CD4-positive, alpha-beta T cell (primary cell): ENCODE measurements at regions not wholly inside any gene's neighbourhood (a gene's known extent, or its start where the extent isn't known, plus 50 kb on each side); places are given as distances from the start of the nearest gene placed in this dataset.

Experiments
- ATAC-seq: fragments of 200-7000 bp; cut with Tn5 transposase; one replicate; pipeline ENCODE4 v1.10.0; 2022; ENCODE audit warnings: mild to moderate bottlenecking; ENCODE audit not compliant: poor library complexity
- CTCF ChIA-PET: fragments of 350-600 bp; sonication (Branson Sonifier 250); formaldehyde crosslinking; loops from one replicate; lab custom pipeline; 2021; ENCODE audit warnings: antibody characterized with exemption, inconsistent platforms; lab: Charles Lee
- POLR2A ChIA-PET: fragments of 350-600 bp; sonication (Branson Sonifier 250); formaldehyde crosslinking; loops from one replicate; lab custom pipeline; 2021; ENCODE audit warnings: antibody characterized with exemption, inconsistent platforms; lab: Charles Lee
- DNase-seq, 14 experiments: peaks; one replicate each; pipeline ENCODE4 v3.0.0-alpha.2; 2013 to 2020; ENCODE audit warnings: mixed read lengths in 2 of 14
- H3K27ac ChIP-seq, 2 donors: one replicate each; pipeline versions ENCODE4 v1.5.1 to v1.7.0; 2013; ENCODE audit warnings: low read length in 2 of 2, low read depth in 1 of 2, mild to moderate bottlenecking in 1 of 2
- H3K27me3 ChIP-seq, 2 experiments: 1 replicate in 1 of 2; 2 replicates in 1 of 2; pipeline versions ENCODE4 v1.6.1 to v1.7.0; 2013; ENCODE audit warnings: low read length in 2 of 2, control low read depth in 1 of 2, mild to moderate bottlenecking in 1 of 2, moderate library complexity in 1 of 2; ENCODE audit not compliant: insufficient read depth in 2 of 2, control insufficient read depth in 1 of 2
- H3K36me3 ChIP-seq: one replicate; pipeline ENCODE4 v1.6.1; 2013; ENCODE audit warnings: low read length, control low read depth; ENCODE audit not compliant: insufficient read depth
- H3K4me1 ChIP-seq: one replicate; pipeline ENCODE4 v1.6.1; 2013; ENCODE audit warnings: low read length, control low read depth; ENCODE audit not compliant: insufficient read depth
- H3K4me3 ChIP-seq: one replicate; pipeline ENCODE4 v1.5.1; 2013; ENCODE audit warnings: mild to moderate bottlenecking, low read length, moderate library complexity
- H3K9me3 ChIP-seq, 2 experiments: 1 replicate in 1 of 2; 2 replicates in 1 of 2; pipeline versions ENCODE4 v1.6.1 to v1.7.0; 2013; ENCODE audit warnings: low read length in 2 of 2, mild to moderate bottlenecking in 2 of 2, control low read depth in 1 of 2, moderate library complexity in 1 of 2; ENCODE audit not compliant: control insufficient read depth in 1 of 2, insufficient read depth in 1 of 2
- H3K27ac Mint-ChIP-seq: one replicate; pipeline ENCODE4 v1.8.0; 2020; ENCODE audit warnings: mixed read lengths
- H3K27me3 Mint-ChIP-seq: one replicate; pipeline ENCODE4 v1.8.0; 2021; ENCODE audit warnings: mixed read lengths
- H3K36me3 Mint-ChIP-seq: one replicate; pipeline ENCODE4 v1.8.0; 2021; ENCODE audit warnings: low read depth, mixed read lengths
- H3K4me1 Mint-ChIP-seq: one replicate; pipeline ENCODE4 v1.8.0; 2021; ENCODE audit warnings: low read depth, mixed read lengths
- H3K4me3 Mint-ChIP-seq: one replicate; pipeline ENCODE4 v1.8.0; 2020; ENCODE audit warnings: mild to moderate bottlenecking, mixed read lengths
- H3K9me3 Mint-ChIP-seq: one replicate; pipeline ENCODE4 v1.8.0; 2020; ENCODE audit warnings: mixed read lengths
- intact Hi-C, 2 experiments: fragments of 100-400 bp; cut with DNase I in 1 of 2; cut with micrococcal nuclease in 1 of 2; formaldehyde crosslinking; loops; one replicate each; pipeline versions ENCODE4 v1.15.1 to v1.9.0; 2023 to 2025; cut with DNase I, micrococcal nuclease
- TF ChIP-seq, protein P1 (sequence below): fragments of 200-600 bp; IDR thresholded peaks from one replicate; pipeline ENCODE4 v1.8.0; 2022; ENCODE audit warnings: antibody characterized with exemption, mild to moderate bottlenecking

- Mint-ChIP-seq H3K27me3 (peaks cover 4% of the 10 kb centered on the region), H3K36me3 (no peaks in the 10 kb centered on the region), H3K9me3 (no peaks in the 10 kb centered on the region), H3K4me3 (no peak overlapping the region), H3K4me1 (peaks cover 28% of the 10 kb centered on the region), H3K27ac (peak overlapping the region; percentile 83)
- CTCF ChIA-PET = interaction anchor here (0.9 kb wide), 1 partner anchor 20 kb away, joined by 3 read pairs; no protein-coding TSS in a partner anchor
- Histone ChIP-seq H3K27ac (no peak overlapping the region), H3K36me3 (no peaks in the 10 kb centered on the region), H3K9me3 (no peaks in the 10 kb centered on the region), H3K4me3 (no peak overlapping the region), H3K27me3 (no peaks in the 10 kb centered on the region), H3K4me1 (peaks cover 17% of the 10 kb centered on the region)
- no peak for DNase-seq
- POLR2A ChIA-PET = interaction anchor here (0.9 to 1.5 kb wide), 4 partner anchors 202 to 521 kb away, joined by 3 to 6 read pairs (median 4); no protein-coding TSS in a partner anchor
- TF ChIP-seq, protein P1, sequence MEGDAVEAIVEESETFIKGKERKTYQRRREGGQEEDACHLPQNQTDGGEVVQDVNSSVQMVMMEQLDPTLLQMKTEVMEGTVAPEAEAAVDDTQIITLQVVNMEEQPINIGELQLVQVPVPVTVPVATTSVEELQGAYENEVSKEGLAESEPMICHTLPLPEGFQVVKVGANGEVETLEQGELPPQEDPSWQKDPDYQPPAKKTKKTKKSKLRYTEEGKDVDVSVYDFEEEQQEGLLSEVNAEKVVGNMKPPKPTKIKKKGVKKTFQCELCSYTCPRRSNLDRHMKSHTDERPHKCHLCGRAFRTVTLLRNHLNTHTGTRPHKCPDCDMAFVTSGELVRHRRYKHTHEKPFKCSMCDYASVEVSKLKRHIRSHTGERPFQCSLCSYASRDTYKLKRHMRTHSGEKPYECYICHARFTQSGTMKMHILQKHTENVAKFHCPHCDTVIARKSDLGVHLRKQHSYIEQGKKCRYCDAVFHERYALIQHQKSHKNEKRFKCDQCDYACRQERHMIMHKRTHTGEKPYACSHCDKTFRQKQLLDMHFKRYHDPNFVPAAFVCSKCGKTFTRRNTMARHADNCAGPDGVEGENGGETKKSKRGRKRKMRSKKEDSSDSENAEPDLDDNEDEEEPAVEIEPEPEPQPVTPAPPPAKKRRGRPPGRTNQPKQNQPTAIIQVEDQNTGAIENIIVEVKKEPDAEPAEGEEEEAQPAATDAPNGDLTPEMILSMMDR = no peak
- intact Hi-C loops = loop anchor here (1.0 to 10.0 kb wide), 10 partner anchors 161 to 967 kb away; no protein-coding TSS in a partner anchor
- ATAC-seq = no peak
Observed at GRCh38 chr2:105576050-105576439, 168.7 kb upstream of the NCK2 start.

- Histone ChIP-seq H3K36me3 (no peaks in the 10 kb centered on the region), H3K4me3 (no peak overlapping the region), H3K9me3 (no peaks in the 10 kb centered on the region), H3K4me1 (peaks cover 17% of the 10 kb centered on the region), H3K27me3 (no peaks in the 10 kb centered on the region), H3K27ac (no peak overlapping the region)
- ATAC-seq = no peak
- TF ChIP-seq, protein P1 = no peak
- ChIA-PET POLR2A (interaction anchor here (1.0 kb wide), 1 partner anchor 163 kb away, joined by 3 read pairs; no protein-coding TSS in a partner anchor), CTCF (no interaction called here)
- no peak for DNase-seq
- Mint-ChIP-seq H3K4me1 (peaks cover 28% of the 10 kb centered on the region), H3K27ac (no peak overlapping the region), H3K27me3 (peaks cover 4% of the 10 kb centered on the region), H3K9me3 (no peaks in the 10 kb centered on the region), H3K4me3 (no peak overlapping the region), H3K36me3 (no peaks in the 10 kb centered on the region)
- intact Hi-C loops = loop anchor here (1.0 to 10.0 kb wide), 10 partner anchors 162 to 967 kb away; no protein-coding TSS in a partner anchor
Observed at GRCh38 chr2:105575499-105576025, 169.2 kb upstream of the NCK2 start.

DNA sequence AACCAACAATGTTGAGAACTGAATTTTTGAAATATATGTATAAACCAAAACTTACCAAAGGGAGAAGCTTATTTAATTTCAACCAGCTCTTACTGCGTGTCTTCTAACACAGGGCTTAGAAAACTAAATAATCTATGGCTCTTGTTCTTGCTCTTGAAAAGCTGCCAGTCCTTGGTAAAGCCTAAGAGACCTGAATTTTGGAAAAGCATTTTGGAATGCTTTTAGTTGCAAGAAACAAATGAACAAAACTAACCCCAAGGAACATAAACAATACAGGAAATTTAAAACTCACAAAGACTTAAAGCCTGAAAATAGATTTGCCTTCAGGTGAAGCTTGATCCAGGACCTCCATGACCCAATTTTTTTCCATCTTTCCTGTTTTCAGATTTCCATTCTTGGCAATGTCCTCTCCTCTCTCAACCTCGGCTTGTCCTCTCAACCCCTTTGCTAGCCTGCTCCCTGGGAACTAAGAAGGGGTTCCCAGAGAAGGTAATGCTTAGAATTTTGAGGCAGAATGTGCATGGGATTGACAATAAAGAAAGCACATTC, 169.8 kb upstream of the NCK2 start:
- Mint-ChIP-seq H3K9me3 (no peaks in the 10 kb centered on the region), H3K4me3 (no peak overlapping the region), H3K4me1 (peaks cover 28% of the 10 kb centered on the region), H3K27ac (no peak overlapping the region), H3K36me3 (no peaks in the 10 kb centered on the region), H3K27me3 (peaks cover 4% of the 10 kb centered on the region)
- no peaks in the 10 kb centered on the region for H3K36me3 ChIP-seq
- POLR2A ChIA-PET = interaction anchor here (1.0 kb wide), 1 partner anchor 164 kb away, joined by 3 read pairs; no protein-coding TSS in a partner anchor
- DNase-seq = no peak
- TF ChIP-seq, protein P1 = no peak
- no peaks in the 10 kb centered on the region for H3K9me3 ChIP-seq
- H3K27ac ChIP-seq = no peak overlapping the region
- intact Hi-C loops = loop anchor here (5.0 to 10.0 kb wide), 7 partner anchors 162 to 967 kb away; no protein-coding TSS in a partner anchor
- peaks cover 17% of the 10 kb centered on the region for H3K4me1 ChIP-seq
- CTCF ChIA-PET = no interaction called here
- no peaks in the 10 kb centered on the region for H3K27me3 ChIP-seq
- no peak overlapping the region for H3K4me3 ChIP-seq
- no peak for ATAC-seq
